ENCODE measurements at regions not wholly inside any gene's neighbourhood (a gene's known extent, or its start where the extent isn't known, plus 50 kb on each side); places are given as distances from the start of the nearest gene placed in this dataset.

GRCh38 chr4:27360131-27360530 lies 499.5 kb downstream of the STIM2 start:
- no peak for DNase-seq
- Mint-ChIP-seq H3K27ac (no peak overlapping the region), H3K27me3 (ENCODE audit: low read depth) (no peaks in the 10 kb centered on the region), H3K4me1 (ENCODE audit: low read depth) (no peaks in the 10 kb centered on the region), H3K9me3 (no peaks in the 10 kb centered on the region), H3K4me3 (no peak overlapping the region), H3K36me3 (ENCODE audit: low read depth) (no peaks in the 10 kb centered on the region)
- intact Hi-C loops (cut with micrococcal nuclease), result no loop called here
- CTCF ChIA-PET, result no interaction called here

GRCh38 chr4:27360790-27361267 lies 500.2 kb downstream of the STIM2 start:
- no peaks in the 10 kb centered on the region for H3K9me3 Mint-ChIP-seq
- CTCF ChIA-PET, result no interaction called here
- no peaks in the 10 kb centered on the region for H3K36me3 Mint-ChIP-seq (ENCODE audit: low read depth)
- no peak for DNase-seq
- H3K27ac Mint-ChIP-seq, result no peak overlapping the region
- H3K27me3 Mint-ChIP-seq (ENCODE audit: low read depth), result no peaks in the 10 kb centered on the region
- H3K4me1 Mint-ChIP-seq (ENCODE audit: low read depth), result no peaks in the 10 kb centered on the region
- H3K4me3 Mint-ChIP-seq, result no peak overlapping the region
- intact Hi-C loops (cut with micrococcal nuclease), result no loop called here

GRCh38 chr4:27364509-27364908 lies 503.9 kb downstream of the STIM2 start:
- DNase-seq, result no peak
- Mint-ChIP-seq H3K27me3 (ENCODE audit: low read depth) (no peaks in the 10 kb centered on the region), H3K36me3 (ENCODE audit: low read depth) (no peaks in the 10 kb centered on the region), H3K4me3 (no peak overlapping the region), H3K4me1 (ENCODE audit: low read depth) (no peaks in the 10 kb centered on the region), H3K9me3 (peaks cover 3% of the 10 kb centered on the region), H3K27ac (no peak overlapping the region)
- intact Hi-C loops (cut with micrococcal nuclease), result no loop called here
- CTCF ChIA-PET, result no interaction called here

GRCh38 chr4:27366104-27366823 lies 505.6 kb downstream of the STIM2 start:
- intact Hi-C loops (cut with micrococcal nuclease), result no loop called here
- Mint-ChIP-seq H3K4me3 (no peak overlapping the region), H3K9me3 (peaks cover 3% of the 10 kb centered on the region), H3K27me3 (ENCODE audit: low read depth) (no peaks in the 10 kb centered on the region), H3K36me3 (ENCODE audit: low read depth) (no peaks in the 10 kb centered on the region), H3K4me1 (ENCODE audit: low read depth) (no peaks in the 10 kb centered on the region), H3K27ac (no peak overlapping the region)
- CTCF ChIA-PET, result no interaction called here
- DNase-seq, result no peak

GRCh38 chr4:27368781-27369180 lies 508.1 kb downstream of the STIM2 start:
- H3K4me1 Mint-ChIP-seq (ENCODE audit: low read depth), result no peaks in the 10 kb centered on the region
- CTCF ChIA-PET, result no interaction called here
- no peak overlapping the region for H3K27ac Mint-ChIP-seq
- H3K36me3 Mint-ChIP-seq (ENCODE audit: low read depth), result no peaks in the 10 kb centered on the region
- H3K9me3 Mint-ChIP-seq, result peaks cover 3% of the 10 kb centered on the region
- H3K4me3 Mint-ChIP-seq, result no peak overlapping the region
- H3K27me3 Mint-ChIP-seq (ENCODE audit: low read depth), result no peaks in the 10 kb centered on the region
- intact Hi-C loops (cut with micrococcal nuclease), result no loop called here
- no peak for DNase-seq

- no peak overlapping the region for H3K27ac Mint-ChIP-seq
- peaks cover 5% of the 10 kb centered on the region for H3K9me3 Mint-ChIP-seq
- CTCF ChIA-PET, result no interaction called here
- H3K4me1 Mint-ChIP-seq (ENCODE audit: low read depth), result no peaks in the 10 kb centered on the region
- H3K27me3 Mint-ChIP-seq (ENCODE audit: low read depth), result no peaks in the 10 kb centered on the region
- DNase-seq, result no peak
- no peak overlapping the region for H3K4me3 Mint-ChIP-seq
- intact Hi-C loops (cut with micrococcal nuclease), result no loop called here
- no peaks in the 10 kb centered on the region for H3K36me3 Mint-ChIP-seq (ENCODE audit: low read depth)
Measured at GRCh38 chr4:27381815-27382214, 521.2 kb downstream of the STIM2 start.

GRCh38 chr4:27387711-27388110 lies 527.1 kb downstream of the STIM2 start:
- no peak for DNase-seq
- CTCF ChIA-PET, result interaction anchor here (1.0 kb wide), 1 partner anchor 14 kb away, joined by 3 read pairs; no protein-coding TSS in a partner anchor
- Mint-ChIP-seq H3K36me3 (ENCODE audit: low read depth) (no peaks in the 10 kb centered on the region), H3K4me3 (no peak overlapping the region), H3K27me3 (ENCODE audit: low read depth) (no peaks in the 10 kb centered on the region), H3K4me1 (ENCODE audit: low read depth) (no peaks in the 10 kb centered on the region), H3K9me3 (peaks cover 1% of the 10 kb centered on the region), H3K27ac (no peak overlapping the region)
- intact Hi-C loops (cut with micrococcal nuclease), result no loop called here

- Mint-ChIP-seq H3K27ac (no peak overlapping the region), H3K4me3 (no peak overlapping the region), H3K36me3 (ENCODE audit: low read depth) (no peaks in the 10 kb centered on the region), H3K27me3 (ENCODE audit: low read depth) (no peaks in the 10 kb centered on the region), H3K4me1 (ENCODE audit: low read depth) (no peaks in the 10 kb centered on the region), H3K9me3 (peaks cover 5% of the 10 kb centered on the region)
- intact Hi-C loops (cut with micrococcal nuclease), result no loop called here
- no peak for DNase-seq
- CTCF ChIA-PET, result interaction anchor here (0.7 kb wide), 1 partner anchor 875 kb away, joined by 3 read pairs; no protein-coding TSS in a partner anchor
Measured at GRCh38 chr4:27397886-27398285, 537.2 kb downstream of the STIM2 start.

- no peak overlapping the region for H3K4me3 Mint-ChIP-seq
- CTCF ChIA-PET, result no interaction called here
- intact Hi-C loops (cut with micrococcal nuclease), result no loop called here
- no peak for DNase-seq
- no peak overlapping the region for H3K27ac Mint-ChIP-seq
- H3K36me3 Mint-ChIP-seq (ENCODE audit: low read depth), result no peaks in the 10 kb centered on the region
- H3K4me1 Mint-ChIP-seq (ENCODE audit: low read depth), result no peaks in the 10 kb centered on the region
- H3K27me3 Mint-ChIP-seq (ENCODE audit: low read depth), result no peaks in the 10 kb centered on the region
- peaks cover 5% of the 10 kb centered on the region for H3K9me3 Mint-ChIP-seq
Measured at GRCh38 chr4:27398631-27399310, 538.1 kb downstream of the STIM2 start.

GRCh38 chr4:27407616-27408015 lies 547.0 kb downstream of the STIM2 start:
- CTCF ChIA-PET, result no interaction called here
- Mint-ChIP-seq H3K36me3 (ENCODE audit: low read depth) (no peaks in the 10 kb centered on the region), H3K9me3 (peaks cover 21% of the 10 kb centered on the region), H3K27ac (no peak overlapping the region), H3K4me3 (no peak overlapping the region), H3K27me3 (ENCODE audit: low read depth) (no peaks in the 10 kb centered on the region), H3K4me1 (ENCODE audit: low read depth) (no peaks in the 10 kb centered on the region)
- no peak for DNase-seq
- intact Hi-C loops (cut with micrococcal nuclease), result no loop called here

- CTCF ChIA-PET, result no interaction called here
Measured at GRCh38 chr4:27412613-27413012, 552.0 kb downstream of the STIM2 start.

GRCh38 chr4:27414887-27415731 lies 554.5 kb downstream of the STIM2 start:
- Mint-ChIP-seq H3K36me3 (ENCODE audit: low read depth) (no peaks in the 10 kb centered on the region), H3K27me3 (ENCODE audit: low read depth) (no peaks in the 10 kb centered on the region), H3K4me1 (ENCODE audit: low read depth) (no peaks in the 10 kb centered on the region), H3K27ac (no peak overlapping the region), H3K9me3 (peaks cover 12% of the 10 kb centered on the region), H3K4me3 (no peak overlapping the region)
- CTCF ChIA-PET, result no interaction called here
- DNase-seq, result no peak
- intact Hi-C loops (cut with micrococcal nuclease), result no loop called here

More at GRCh38 chr4:27412613-27413012, 552.0 kb downstream of the STIM2 start:
- H3K4me1 Mint-ChIP-seq (ENCODE audit: low read depth), result no peaks in the 10 kb centered on the region
- intact Hi-C loops (cut with micrococcal nuclease), result no loop called here
- DNase-seq, result no peak
- H3K4me3 Mint-ChIP-seq, result no peak overlapping the region
- no peaks in the 10 kb centered on the region for H3K36me3 Mint-ChIP-seq (ENCODE audit: low read depth)
- H3K27me3 Mint-ChIP-seq (ENCODE audit: low read depth), result no peaks in the 10 kb centered on the region
- H3K27ac Mint-ChIP-seq, result no peak overlapping the region
- H3K9me3 Mint-ChIP-seq, result peaks cover 7% of the 10 kb centered on the region
